H4 (cell line): ENCODE measurements at regions not wholly inside any gene's neighbourhood (a gene's known extent, or its start where the extent isn't known, plus 50 kb on each side); places are given as distances from the start of the nearest gene placed in this dataset.
"Not testable (repeated sequence)": the region's sequence is repeated elsewhere in the genome, so short reads cannot be mapped to it uniquely, and the experiment has no call there.

Experiments used
- DNase-seq: peaks from one replicate; pipeline ENCODE4 v3.0.0-alpha.2; 2015; ENCODE audit warnings: low spot score

- DNase-seq = not testable (repeated sequence)
Observed at GRCh38 chr18:14606546-14606945, 63.1 kb upstream of the POTEC start.

DNA sequence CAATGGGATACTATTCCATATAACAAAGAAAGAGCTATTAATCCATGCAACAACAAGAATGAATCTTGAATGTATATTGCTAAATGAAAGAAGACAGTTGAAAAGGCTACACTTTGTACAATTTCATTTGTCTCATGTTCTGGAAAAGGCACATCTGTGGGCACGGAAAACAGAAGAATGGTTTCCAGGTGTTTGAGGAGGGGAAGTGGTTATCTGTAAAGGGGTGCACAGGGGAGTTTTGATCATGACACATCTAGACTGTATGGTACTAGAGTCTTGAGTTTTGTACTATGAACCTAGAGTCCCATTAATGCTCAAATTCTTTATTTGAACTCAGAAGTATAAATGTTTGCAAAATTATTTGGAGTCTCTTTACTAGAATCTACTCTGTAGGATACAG, 64.0 kb upstream of the POTEC start:
- not testable (repeated sequence) for DNase-seq

DNA sequence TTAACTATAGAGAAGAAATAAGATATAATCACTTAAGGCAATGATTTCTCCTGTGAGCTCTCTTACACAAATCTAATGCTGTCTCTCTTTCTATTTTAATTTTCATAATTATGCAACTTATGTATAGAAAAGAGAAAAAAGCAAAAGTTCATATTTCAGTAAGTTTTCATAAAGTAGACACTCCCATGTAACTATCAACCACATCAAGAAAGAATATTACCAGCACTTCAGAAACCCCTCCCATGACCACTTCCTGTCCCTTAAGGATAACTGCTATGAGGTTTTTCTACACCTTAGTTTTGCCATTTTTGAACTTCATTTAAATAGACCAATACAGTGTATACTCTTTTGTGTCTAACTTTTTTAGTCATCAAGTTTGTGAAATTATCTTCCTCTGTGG, 69.0 kb upstream of the POTEC start:
- not testable (repeated sequence) for DNase-seq

- DNase-seq = not testable (repeated sequence)
Observed at GRCh38 chr18:14614485-14614884, 71.1 kb upstream of the POTEC start.

DNA sequence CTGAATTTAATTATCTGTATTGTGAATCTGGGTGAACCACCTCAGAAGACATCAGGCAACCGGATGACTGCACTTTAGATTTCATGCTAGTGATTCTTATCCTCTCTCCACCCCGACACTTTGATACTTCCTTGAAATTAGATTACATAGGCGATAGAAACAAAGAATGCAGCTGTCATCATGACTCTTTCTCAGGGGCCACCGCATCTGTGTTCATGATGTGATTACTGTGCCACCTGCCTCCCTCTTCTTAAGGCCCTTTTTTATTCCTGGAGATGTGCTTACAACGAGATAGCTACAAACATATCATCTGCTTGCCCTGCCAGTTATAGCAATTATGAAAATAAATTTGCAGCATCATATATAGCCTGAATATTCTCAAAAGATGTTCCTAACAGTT, 83.9 kb upstream of the POTEC start:
- not testable (repeated sequence) for DNase-seq

DNA sequence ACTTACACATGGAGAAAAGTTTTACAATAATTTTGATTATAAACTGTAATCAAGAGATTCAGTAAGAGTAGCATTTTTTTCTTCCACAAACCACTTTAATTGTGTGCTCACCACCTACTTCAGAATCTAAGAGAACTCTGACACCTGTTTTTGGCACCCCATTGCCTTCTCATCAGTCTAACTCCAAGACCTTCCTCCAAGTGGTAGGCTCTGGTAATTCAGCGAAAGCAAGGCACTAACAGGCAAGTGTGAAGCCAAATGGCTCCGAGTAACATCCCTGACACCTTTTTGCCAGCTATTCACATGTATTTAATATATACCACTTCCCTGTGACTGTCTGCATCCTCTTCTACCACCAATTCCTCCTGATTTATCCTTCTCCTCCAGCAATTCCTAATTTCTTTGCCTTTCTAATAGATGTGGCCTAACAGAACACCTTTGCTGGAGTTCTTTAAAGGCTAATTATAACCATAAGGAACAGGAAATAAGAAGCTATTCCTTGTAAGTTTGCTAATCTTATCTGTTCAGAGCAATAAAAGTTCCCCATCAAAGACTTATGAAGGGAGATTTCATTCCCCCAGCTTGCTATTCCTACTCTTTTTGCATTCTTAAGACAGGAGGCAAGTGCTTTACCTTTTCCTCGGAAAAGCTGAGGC, 85.1 kb upstream of the POTEC start:
- DNase-seq = not testable (repeated sequence)

DNA sequence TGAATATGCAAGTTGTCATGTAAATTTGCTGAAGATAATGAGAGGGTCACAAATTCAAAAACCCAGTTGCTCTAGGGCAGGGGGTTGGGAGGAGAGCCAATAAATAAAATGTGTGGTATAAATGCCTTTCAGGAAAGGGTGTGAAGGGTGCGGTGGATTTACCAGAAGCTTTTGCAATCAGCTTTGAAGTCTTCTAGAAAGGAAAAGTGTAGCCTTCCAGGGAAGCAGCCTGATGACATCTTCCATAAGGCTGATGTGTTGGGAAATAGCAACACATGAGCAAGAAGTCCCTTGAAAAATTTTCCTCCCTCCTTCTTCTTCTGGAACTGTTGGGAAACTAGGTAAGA, 85.6 kb upstream of the POTEC start:
- not testable (repeated sequence) for DNase-seq

DNA sequence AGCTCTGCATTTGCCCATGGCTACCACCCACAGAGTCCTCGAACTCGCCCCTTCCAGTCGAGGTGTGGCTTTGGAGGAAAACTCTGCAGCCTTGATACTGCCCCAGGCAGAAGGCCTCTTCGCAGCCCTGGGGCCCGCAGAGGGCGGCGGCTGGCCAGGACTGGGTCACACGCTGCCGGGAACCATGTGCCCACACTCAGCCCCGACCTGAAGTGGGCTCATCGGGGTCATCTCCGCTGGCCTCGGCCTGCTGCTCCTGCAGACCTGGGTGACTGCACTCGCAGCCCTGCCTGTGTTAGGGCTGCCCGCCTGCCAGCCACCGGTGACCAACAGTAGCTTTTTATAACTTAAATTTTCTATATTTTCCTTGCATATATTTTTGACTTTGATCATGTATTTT, 89.6 kb upstream of the POTEC start:
- not testable (repeated sequence) for DNase-seq

- not testable (repeated sequence) for DNase-seq
Observed at GRCh38 chr18:14638008-14638407, 94.6 kb upstream of the POTEC start.

- DNase-seq = not testable (repeated sequence)
Observed at GRCh38 chr18:14641121-14641520, 97.7 kb upstream of the POTEC start.

DNA sequence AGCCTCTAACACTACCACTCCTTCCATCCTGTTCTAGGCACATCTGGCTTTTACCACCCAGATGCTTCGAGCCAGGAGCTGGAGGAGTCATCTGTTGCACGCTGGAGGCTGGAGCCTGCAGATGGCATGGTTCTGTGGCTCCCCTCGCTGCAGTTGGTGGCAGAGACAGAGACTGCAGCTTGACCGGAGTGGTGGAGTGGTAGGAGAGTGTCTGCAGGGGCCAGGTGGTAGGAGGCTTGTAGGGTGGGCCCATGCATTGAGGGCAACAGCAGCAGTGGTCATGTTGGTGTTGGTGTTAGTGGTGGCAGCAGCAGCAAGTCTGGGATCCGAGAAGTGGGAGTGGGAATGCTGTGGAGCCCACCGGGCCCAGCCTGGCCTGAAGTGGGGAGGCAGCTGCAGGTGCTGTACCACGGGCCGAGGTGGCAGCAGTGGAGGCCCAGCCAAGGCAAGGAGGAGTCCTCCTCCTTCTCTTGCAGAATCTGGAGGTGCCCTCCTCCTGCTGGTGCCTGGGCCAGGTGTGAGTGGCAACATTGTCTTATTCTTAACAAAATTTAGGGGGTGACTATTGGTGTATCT, 100.4 kb upstream of the POTEC start:
- peak; percentile 2 for DNase-seq

GRCh38 chr18:14693051-14693450, 54.9 kb upstream of the ANKRD30B start:
- DNase-seq = not testable (repeated sequence)

- not testable (repeated sequence) for DNase-seq
Observed at GRCh38 chr18:14693882-14694281, 54.1 kb upstream of the ANKRD30B start.

DNA sequence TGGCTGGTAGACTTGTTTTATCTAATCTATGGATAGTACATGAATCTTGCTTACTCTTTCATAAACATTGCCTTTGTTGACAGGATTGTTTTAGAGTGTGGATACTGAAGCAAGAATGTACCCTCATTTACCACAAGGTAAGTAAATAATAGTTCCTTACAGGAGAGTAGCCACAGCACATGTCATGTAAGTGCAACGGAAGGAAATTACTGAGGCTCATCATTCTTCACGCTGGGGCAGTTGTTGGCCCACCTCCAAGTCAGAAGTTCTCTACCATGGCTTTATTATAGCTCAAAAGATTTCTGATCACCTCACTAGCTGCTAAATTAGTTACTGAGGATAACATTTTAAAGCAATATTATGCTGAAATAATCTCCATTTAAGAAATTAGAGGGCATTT, 50.0 kb upstream of the ANKRD30B start:
- DNase-seq = not testable (repeated sequence)
